ENCODE measurements at regions not wholly inside any gene's neighbourhood (a gene's known extent, or its start where the extent isn't known, plus 50 kb on each side); places are given as distances from the start of the nearest gene placed in this dataset.

DNA sequence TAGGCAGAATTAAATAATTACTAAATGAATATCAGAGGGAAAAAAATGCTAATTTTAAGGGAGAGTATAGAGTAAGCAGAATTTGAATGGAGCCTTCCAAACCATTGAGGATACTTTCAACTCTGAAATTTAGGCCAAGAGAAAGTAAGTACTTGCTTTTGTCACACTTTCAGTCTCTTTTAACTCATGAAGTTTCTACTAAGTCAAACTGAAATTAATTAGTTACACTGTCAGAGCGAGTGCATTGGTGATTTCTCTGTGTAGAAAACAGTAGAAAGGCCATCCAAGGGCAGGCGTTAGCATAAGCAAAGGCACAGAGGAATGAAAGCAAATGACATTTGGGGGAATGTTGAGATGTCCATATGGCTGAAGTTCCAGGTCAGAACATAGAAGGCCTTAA, 92.9 kb downstream of the PLEKHG1 start:
- TF ChIP-seq, protein P1, sequence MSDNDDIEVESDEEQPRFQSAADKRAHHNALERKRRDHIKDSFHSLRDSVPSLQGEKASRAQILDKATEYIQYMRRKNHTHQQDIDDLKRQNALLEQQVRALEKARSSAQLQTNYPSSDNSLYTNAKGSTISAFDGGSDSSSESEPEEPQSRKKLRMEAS (IDR thresholded peaks at IDR 0.05; ENCODE audit: low read depth, low read length), result no peak
- TF ChIP-seq, protein P2, sequence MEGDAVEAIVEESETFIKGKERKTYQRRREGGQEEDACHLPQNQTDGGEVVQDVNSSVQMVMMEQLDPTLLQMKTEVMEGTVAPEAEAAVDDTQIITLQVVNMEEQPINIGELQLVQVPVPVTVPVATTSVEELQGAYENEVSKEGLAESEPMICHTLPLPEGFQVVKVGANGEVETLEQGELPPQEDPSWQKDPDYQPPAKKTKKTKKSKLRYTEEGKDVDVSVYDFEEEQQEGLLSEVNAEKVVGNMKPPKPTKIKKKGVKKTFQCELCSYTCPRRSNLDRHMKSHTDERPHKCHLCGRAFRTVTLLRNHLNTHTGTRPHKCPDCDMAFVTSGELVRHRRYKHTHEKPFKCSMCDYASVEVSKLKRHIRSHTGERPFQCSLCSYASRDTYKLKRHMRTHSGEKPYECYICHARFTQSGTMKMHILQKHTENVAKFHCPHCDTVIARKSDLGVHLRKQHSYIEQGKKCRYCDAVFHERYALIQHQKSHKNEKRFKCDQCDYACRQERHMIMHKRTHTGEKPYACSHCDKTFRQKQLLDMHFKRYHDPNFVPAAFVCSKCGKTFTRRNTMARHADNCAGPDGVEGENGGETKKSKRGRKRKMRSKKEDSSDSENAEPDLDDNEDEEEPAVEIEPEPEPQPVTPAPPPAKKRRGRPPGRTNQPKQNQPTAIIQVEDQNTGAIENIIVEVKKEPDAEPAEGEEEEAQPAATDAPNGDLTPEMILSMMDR (IDR thresholded peaks at IDR 0.05 in 2 of 3, conservative IDR thresholded peaks at IDR 0.05 in 1 of 3; ENCODE audit: control insufficient read depth in 2 of 3, extremely low read depth in 1 of 3, insufficient read depth in 1 of 3, low read depth in 3 of 3, low read length in 3 of 3), result no peak

Data from GM12878 (cell line).